Smooth muscle cell (in vitro differentiated cells): ENCODE measurements at regions not wholly inside any gene's neighbourhood (a gene's known extent, or its start where the extent isn't known, plus 50 kb on each side); places are given as distances from the start of the nearest gene placed in this dataset.

ENCODE experiments used
- DNase-seq: peaks from one replicate; lab custom pipeline; 2025; ENCODE audit not compliant: unreplicated experiment; lab: John Stamatoyannopoulos, UW
- H2AFZ ChIP-seq: fragments of 200-600 bp; sonication (generic); 2 replicates; pipeline ENCODE4 v1.6.0; 2016; ENCODE audit warnings: antibody characterized with exemption, low read depth, mild to moderate bottlenecking
- H3F3A ChIP-seq: fragments of 200-600 bp; sonication (generic); 2 replicates; pipeline ENCODE4 v1.6.0; 2017; ENCODE audit warnings: antibody characterized with exemption, low read depth
- H3K27ac ChIP-seq: fragments of 200-600 bp; sonication (generic); 2 replicates; pipeline ENCODE4 v1.5.1; 2016; ENCODE audit warnings: low read depth, mild to moderate bottlenecking
- H3K27me3 ChIP-seq: fragments of 200-600 bp; sonication (generic); 2 replicates; pipeline ENCODE4 v1.6.1; 2016; ENCODE audit warnings: low read depth, mild to moderate bottlenecking
- H3K36me3 ChIP-seq: fragments of 200-600 bp; sonication (generic); 2 replicates; pipeline ENCODE4 v1.5.1; 2016; ENCODE audit warnings: low read depth
- H3K4me1 ChIP-seq: fragments of 200-600 bp; sonication (generic); 2 replicates; pipeline ENCODE4 v1.5.1; 2016; ENCODE audit warnings: low read depth
- H3K4me2 ChIP-seq: fragments of 200-600 bp; sonication (generic); 2 replicates; pipeline ENCODE4 v1.6.0; 2016; ENCODE audit warnings: mild to moderate bottlenecking
- H3K4me3 ChIP-seq: fragments of 200-600 bp; sonication (generic); 2 replicates; pipeline ENCODE4 v1.5.1; 2016; ENCODE audit warnings: mild to moderate bottlenecking
- H3K79me2 ChIP-seq: fragments of 200-600 bp; sonication (generic); 2 replicates; pipeline ENCODE4 v1.6.0; 2016; ENCODE audit warnings: low read depth, mild to moderate bottlenecking
- H3K9ac ChIP-seq: fragments of 200-600 bp; sonication (generic); 2 replicates; pipeline ENCODE4 v1.6.0; 2016; ENCODE audit warnings: low read depth
- H3K9me3 ChIP-seq: fragments of 200-600 bp; sonication (generic); replicated peaks from 2 replicates; pipeline ENCODE4 v1.5.1; 2016; ENCODE audit warnings: low read depth
- H4K20me1 ChIP-seq: fragments of 200-600 bp; sonication (generic); 2 replicates; pipeline ENCODE4 v1.6.0; 2016; ENCODE audit warnings: low read depth
- WGBS: methylation state at CpG from one replicate; pipeline ENCODE4 v1.1.7; 2016; ENCODE audit warnings: low lambda C conversion rate; 5-methylcytosine and 5-hydroxymethylcytosine counted together
- TF ChIP-seq, protein P1 (sequence below): fragments of 200-600 bp; sonication (generic); IDR thresholded peaks from 2 replicates; pipeline ENCODE4 v1.5.1; 2017; ENCODE audit warnings: borderline replicate concordance, mild to moderate bottlenecking, antibody characterized with exemption; ENCODE audit not compliant: insufficient read depth, poor library complexity, severe bottlenecking

DNA sequence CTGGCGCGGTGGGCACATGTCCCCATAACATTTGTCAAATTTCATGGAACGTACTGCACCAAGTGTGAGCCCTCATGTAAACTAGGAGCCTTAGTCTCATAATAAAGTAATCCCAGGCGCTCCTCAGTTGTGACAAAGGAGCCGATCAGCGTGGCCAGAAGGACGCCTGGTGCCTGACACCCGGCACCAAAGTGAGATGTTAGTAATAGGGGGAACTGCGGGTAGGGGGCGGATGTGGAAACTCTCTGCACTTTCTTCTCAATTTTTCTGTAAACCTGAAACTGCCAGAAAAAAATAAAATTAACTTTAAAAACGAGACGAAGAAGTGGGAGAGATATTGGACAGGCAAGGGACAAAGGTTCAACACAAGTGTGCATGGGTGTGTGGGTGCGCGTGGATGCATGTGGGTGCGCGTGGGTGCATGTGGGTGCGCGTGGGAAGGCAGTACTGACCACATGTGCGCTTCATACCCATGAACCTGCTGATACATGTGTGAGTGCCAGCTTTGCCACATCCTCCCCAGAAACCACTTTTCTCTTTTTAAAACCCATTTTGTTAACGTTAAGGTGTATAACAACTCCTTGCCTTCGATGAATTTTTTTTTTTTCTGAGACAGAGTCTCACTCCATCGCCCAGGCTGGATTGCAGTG lies 55.4 kb upstream of the LINC01488 start:
- Histone ChIP-seq H3K9me3 (no peaks in the 10 kb centered on the region), H3K9ac (no peak overlapping the region), H3K36me3 (no peaks in the 10 kb centered on the region), H3K79me2 (no peaks in the 10 kb centered on the region), H3K27me3 (no peaks in the 10 kb centered on the region), H3K4me1 (no peaks in the 10 kb centered on the region), H4K20me1 (no peaks in the 10 kb centered on the region), H2AFZ (no peak overlapping the region), H3F3A (no peaks in the 10 kb centered on the region), H3K4me3 (no peak overlapping the region), H3K27ac (no peak overlapping the region), H3K4me2 (no peak overlapping the region)
- DNase-seq: no peak
- WGBS: 97% methylated on average over 22 of the region's 22 CpGs
- TF ChIP-seq, protein P1, sequence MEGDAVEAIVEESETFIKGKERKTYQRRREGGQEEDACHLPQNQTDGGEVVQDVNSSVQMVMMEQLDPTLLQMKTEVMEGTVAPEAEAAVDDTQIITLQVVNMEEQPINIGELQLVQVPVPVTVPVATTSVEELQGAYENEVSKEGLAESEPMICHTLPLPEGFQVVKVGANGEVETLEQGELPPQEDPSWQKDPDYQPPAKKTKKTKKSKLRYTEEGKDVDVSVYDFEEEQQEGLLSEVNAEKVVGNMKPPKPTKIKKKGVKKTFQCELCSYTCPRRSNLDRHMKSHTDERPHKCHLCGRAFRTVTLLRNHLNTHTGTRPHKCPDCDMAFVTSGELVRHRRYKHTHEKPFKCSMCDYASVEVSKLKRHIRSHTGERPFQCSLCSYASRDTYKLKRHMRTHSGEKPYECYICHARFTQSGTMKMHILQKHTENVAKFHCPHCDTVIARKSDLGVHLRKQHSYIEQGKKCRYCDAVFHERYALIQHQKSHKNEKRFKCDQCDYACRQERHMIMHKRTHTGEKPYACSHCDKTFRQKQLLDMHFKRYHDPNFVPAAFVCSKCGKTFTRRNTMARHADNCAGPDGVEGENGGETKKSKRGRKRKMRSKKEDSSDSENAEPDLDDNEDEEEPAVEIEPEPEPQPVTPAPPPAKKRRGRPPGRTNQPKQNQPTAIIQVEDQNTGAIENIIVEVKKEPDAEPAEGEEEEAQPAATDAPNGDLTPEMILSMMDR: no peak

DNA sequence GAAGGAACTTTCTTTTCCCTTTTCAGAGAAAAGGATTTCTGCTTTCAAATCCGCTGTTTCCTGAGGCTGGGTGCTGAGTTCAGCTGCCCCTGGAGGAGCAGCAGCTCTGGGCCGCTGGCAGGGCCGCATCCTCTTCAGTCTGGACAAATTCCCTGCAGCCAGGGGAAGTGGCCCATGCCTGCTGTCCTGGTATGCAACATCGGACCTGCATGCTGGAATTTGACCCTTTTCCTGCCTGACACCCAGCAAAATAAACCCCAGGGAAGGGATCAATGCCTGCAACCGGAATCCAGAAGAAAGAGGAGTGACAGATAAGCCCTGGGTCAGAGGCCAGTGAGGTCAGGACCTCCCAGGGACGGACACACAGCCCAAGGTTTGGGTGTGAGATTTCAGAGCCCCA lies 54.1 kb upstream of the LINC01488 start:
- DNase-seq: no peak
- no peaks in the 10 kb centered on the region for H3K4me1 ChIP-seq
- H3F3A ChIP-seq: no peaks in the 10 kb centered on the region
- H3K9ac ChIP-seq: no peak overlapping the region
- no peak overlapping the region for H2AFZ ChIP-seq
- no peak overlapping the region for H3K4me2 ChIP-seq
- H4K20me1 ChIP-seq: no peaks in the 10 kb centered on the region
- TF ChIP-seq, protein P1: no peak
- H3K4me3 ChIP-seq: no peak overlapping the region
- H3K79me2 ChIP-seq: no peaks in the 10 kb centered on the region
- H3K27me3 ChIP-seq: no peaks in the 10 kb centered on the region
- H3K27ac ChIP-seq: no peak overlapping the region
- 71% methylated on average over 6 of the region's 6 CpGs for WGBS
- H3K36me3 ChIP-seq: no peaks in the 10 kb centered on the region
- H3K9me3 ChIP-seq: no peaks in the 10 kb centered on the region

- Histone ChIP-seq H3K4me2 (no peak overlapping the region), H3K4me3 (no peak overlapping the region), H3K79me2 (no peaks in the 10 kb centered on the region), H3K9ac (no peak overlapping the region), H4K20me1 (no peaks in the 10 kb centered on the region), H2AFZ (no peak overlapping the region), H3K27ac (no peak overlapping the region), H3K4me1 (no peaks in the 10 kb centered on the region), H3F3A (no peaks in the 10 kb centered on the region), H3K9me3 (no peaks in the 10 kb centered on the region), H3K27me3 (no peaks in the 10 kb centered on the region), H3K36me3 (no peaks in the 10 kb centered on the region)
- 96% methylated on average over 19 of the region's 19 CpGs for WGBS
- DNase-seq: no peak
- TF ChIP-seq, protein P1: no peak
Observed at GRCh38 chr11:69427906-69428880, 53.3 kb upstream of the LINC01488 start.
